OCI-LY3 (cell line): ENCODE measurements at regions not wholly inside any gene's neighbourhood (a gene's known extent, or its start where the extent isn't known, plus 50 kb on each side); places are given as distances from the start of the nearest gene placed in this dataset.

ENCODE experiments used
- EZH2phosphoT487 ChIP-seq: fragments of 200-600 bp; shearing (Covaris generic); IDR thresholded peaks from 2 replicates; pipeline ENCODE4 v1.6.1; 2018; ENCODE audit warnings: antibody characterized with exemption, mixed run types, low read depth
- TF ChIP-seq, protein P1 (sequence below): fragments of 200-600, 300-600 bp; sonication (generic); IDR thresholded peaks from 2 replicates; pipeline ENCODE4 v1.5.1; 2014; ENCODE audit warnings: antibody characterized with exemption, low read length, low read depth

DNA sequence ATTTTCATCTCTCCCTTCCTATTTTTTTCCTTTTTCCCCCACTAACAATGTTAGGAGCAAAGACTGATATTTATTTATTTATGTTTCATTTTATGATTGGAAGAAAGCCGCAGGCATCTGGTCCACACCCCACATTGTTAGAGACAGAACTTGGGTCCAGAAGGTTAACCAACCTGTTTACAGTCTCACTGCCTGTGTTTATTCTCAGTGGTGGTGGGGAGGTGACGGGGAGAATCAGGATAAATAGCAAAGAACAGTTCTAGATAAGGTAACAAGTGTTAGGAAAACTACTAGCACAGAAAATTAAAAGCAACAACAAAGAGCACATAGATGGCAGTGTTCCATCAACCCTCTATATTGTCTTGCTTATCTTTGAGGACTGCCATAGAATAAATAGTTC is 301.7 kb upstream of the DIPK2B start:
- TF ChIP-seq, protein P1, sequence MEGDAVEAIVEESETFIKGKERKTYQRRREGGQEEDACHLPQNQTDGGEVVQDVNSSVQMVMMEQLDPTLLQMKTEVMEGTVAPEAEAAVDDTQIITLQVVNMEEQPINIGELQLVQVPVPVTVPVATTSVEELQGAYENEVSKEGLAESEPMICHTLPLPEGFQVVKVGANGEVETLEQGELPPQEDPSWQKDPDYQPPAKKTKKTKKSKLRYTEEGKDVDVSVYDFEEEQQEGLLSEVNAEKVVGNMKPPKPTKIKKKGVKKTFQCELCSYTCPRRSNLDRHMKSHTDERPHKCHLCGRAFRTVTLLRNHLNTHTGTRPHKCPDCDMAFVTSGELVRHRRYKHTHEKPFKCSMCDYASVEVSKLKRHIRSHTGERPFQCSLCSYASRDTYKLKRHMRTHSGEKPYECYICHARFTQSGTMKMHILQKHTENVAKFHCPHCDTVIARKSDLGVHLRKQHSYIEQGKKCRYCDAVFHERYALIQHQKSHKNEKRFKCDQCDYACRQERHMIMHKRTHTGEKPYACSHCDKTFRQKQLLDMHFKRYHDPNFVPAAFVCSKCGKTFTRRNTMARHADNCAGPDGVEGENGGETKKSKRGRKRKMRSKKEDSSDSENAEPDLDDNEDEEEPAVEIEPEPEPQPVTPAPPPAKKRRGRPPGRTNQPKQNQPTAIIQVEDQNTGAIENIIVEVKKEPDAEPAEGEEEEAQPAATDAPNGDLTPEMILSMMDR: no peak
- no peak for TF ChIP-seq EZH2phosphoT487
